Lower lobe of right lung (tissue), 2 donors: ENCODE measurements at regions not wholly inside any gene's neighbourhood (a gene's known extent, or its start where the extent isn't known, plus 50 kb on each side); places are given as distances from the start of the nearest gene placed in this dataset.

Experiments
- ATAC-seq, 2 donors: fragments of 200-7000 bp; cut with Tn5 transposase; one replicate each; pipeline ENCODE4 v1.9.1; 2020 to 2022; ENCODE audit warnings: mild to moderate bottlenecking in 2 of 2, moderate library complexity in 2 of 2
- DNase-seq: peaks from one replicate; pipeline ENCODE4 v3.0.0-alpha.2; 2020
- H3K27ac ChIP-seq: fragments of 200-600 bp; one replicate; pipeline ENCODE4 v1.8.0; 2022
- H3K27me3 ChIP-seq: fragments of 200-600 bp; one replicate; pipeline ENCODE4 v1.8.0; 2022; ENCODE audit warnings: low read depth
- H3K36me3 ChIP-seq: fragments of 200-600 bp; one replicate; pipeline ENCODE4 v1.8.0; 2022; ENCODE audit warnings: mild to moderate bottlenecking
- H3K4me1 ChIP-seq: fragments of 200-600 bp; one replicate; pipeline ENCODE4 v1.8.0; 2022
- H3K4me3 ChIP-seq: fragments of 200-600 bp; one replicate; pipeline ENCODE4 v1.8.0; 2022; ENCODE audit warnings: mild to moderate bottlenecking
- H3K9me3 ChIP-seq: fragments of 200-600 bp; one replicate; pipeline ENCODE4 v1.8.0; 2022
- CTCF ChIP-seq: fragments of 200-600 bp; IDR thresholded peaks from one replicate; pipeline ENCODE4 v1.8.0; 2022; ENCODE audit warnings: antibody characterized with exemption, mild to moderate bottlenecking
- intact Hi-C: fragments of 100-400 bp; cut with DNase I; formaldehyde crosslinking; loops from one replicate; pipeline ENCODE4 v1.11.0; 2022
- donor health status: DM: no; HTN: yes; CAD: no; lungs with severe emphysema.

GRCh38 chr11:131129474-131129873 is 213.2 kb upstream of the SNX19 start:
- Histone ChIP-seq H3K36me3 (no peaks in the 10 kb centered on the region), H3K4me1 (no peaks in the 10 kb centered on the region), H3K4me3 (no peak overlapping the region), H3K9me3 (peaks cover 22% of the 10 kb centered on the region), H3K27me3 (no peaks in the 10 kb centered on the region), H3K27ac (no peak overlapping the region)
- DNase-seq (no peak), ATAC-seq (no peak)
- TF ChIP-seq CTCF: no peak
- intact Hi-C loops: no loop called here

GRCh38 chr11:131135611-131136010 is 219.3 kb upstream of the SNX19 start:
- TF ChIP-seq CTCF: no peak
- ATAC-seq: no peak
- H3K36me3 ChIP-seq: no peaks in the 10 kb centered on the region

DNA sequence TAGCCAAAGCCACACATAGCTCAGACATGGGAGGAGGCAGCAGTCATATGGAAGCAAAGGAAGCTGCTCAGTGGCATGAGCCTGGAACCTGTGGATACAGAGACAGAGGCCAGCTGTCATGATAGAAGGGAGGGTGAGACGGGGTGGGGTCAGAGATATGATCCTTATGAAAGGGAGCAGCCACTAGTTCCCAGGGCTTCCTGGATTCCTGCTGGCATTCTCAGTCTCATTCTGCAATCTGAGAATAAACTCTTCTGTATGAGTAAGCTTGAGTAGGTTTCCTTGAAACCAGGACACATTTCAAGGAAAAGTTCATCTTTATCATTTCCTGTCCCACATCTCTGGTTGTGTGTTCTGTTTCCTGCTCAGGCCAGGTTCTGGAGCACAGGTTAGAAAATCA is 220.2 kb upstream of the SNX19 start:
- H3K27me3 ChIP-seq: no peaks in the 10 kb centered on the region
- no peak for TF ChIP-seq CTCF
- no peaks in the 10 kb centered on the region for H3K9me3 ChIP-seq
- no peaks in the 10 kb centered on the region for H3K4me1 ChIP-seq
- no peaks in the 10 kb centered on the region for H3K36me3 ChIP-seq
- no peak for DNase-seq
- no peak for ATAC-seq
- no peak overlapping the region for H3K27ac ChIP-seq
- no peak overlapping the region for H3K4me3 ChIP-seq
- intact Hi-C loops: no loop called here

More at GRCh38 chr11:131135611-131136010, 219.3 kb upstream of the SNX19 start:
- Histone ChIP-seq H3K4me1 (no peaks in the 10 kb centered on the region), H3K9me3 (no peaks in the 10 kb centered on the region), H3K4me3 (no peak overlapping the region), H3K27ac (no peak overlapping the region), H3K27me3 (no peaks in the 10 kb centered on the region)
- no peak for DNase-seq
- intact Hi-C loops: no loop called here

DNA sequence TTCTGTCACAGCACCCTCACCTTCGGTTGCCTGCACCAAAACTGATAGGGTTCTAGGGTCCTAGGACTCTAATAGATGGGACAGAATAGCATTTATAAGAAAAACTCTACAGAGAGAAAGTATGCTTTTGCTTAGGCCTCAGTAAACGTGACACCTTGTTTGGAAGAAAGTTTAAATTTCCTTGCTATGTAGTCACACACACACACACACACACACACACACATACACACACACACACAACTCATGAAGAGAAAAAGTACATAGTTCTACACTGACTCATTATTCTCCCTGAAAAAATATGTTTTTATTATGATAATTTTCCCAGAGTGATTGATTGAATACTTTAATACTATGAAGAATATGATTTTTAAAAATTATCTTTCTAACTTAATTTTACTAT is 220.8 kb upstream of the SNX19 start:
- H3K27me3 ChIP-seq: no peaks in the 10 kb centered on the region
- no peak for TF ChIP-seq CTCF
- ATAC-seq (no peak), DNase-seq (no peak)
- no peak overlapping the region for H3K4me3 ChIP-seq
- intact Hi-C loops: no loop called here
- no peaks in the 10 kb centered on the region for H3K36me3 ChIP-seq
- H3K4me1 ChIP-seq: no peaks in the 10 kb centered on the region
- no peaks in the 10 kb centered on the region for H3K9me3 ChIP-seq
- H3K27ac ChIP-seq: no peak overlapping the region

- no peak for ATAC-seq
- intact Hi-C loops: no loop called here
These were observed 222.5 kb upstream of the SNX19 start for GRCh38 chr11:131138731-131139130.

More at GRCh38 chr11:131138731-131139130, 222.5 kb upstream of the SNX19 start:
- Histone ChIP-seq H3K4me3 (no peak overlapping the region), H3K27me3 (no peaks in the 10 kb centered on the region), H3K27ac (no peak overlapping the region), H3K36me3 (no peaks in the 10 kb centered on the region), H3K9me3 (no peaks in the 10 kb centered on the region), H3K4me1 (no peaks in the 10 kb centered on the region)
- no peak for DNase-seq
- TF ChIP-seq CTCF: no peak
